IPS DF 4.7 (cell line): ENCODE measurements at regions not wholly inside any gene's neighbourhood (a gene's known extent, or its start where the extent isn't known, plus 50 kb on each side); places are given as distances from the start of the nearest gene placed in this dataset.

Experiments used
- DNase-seq: peaks from one replicate; pipeline ENCODE4 v3.0.0-alpha.2; 2013; ENCODE audit warnings: low spot score; ENCODE audit errors: extremely low read depth

- no peak for DNase-seq
Observed at GRCh38 chr4:124491361-124492145, 221.0 kb downstream of the ANKRD50 start.

DNA sequence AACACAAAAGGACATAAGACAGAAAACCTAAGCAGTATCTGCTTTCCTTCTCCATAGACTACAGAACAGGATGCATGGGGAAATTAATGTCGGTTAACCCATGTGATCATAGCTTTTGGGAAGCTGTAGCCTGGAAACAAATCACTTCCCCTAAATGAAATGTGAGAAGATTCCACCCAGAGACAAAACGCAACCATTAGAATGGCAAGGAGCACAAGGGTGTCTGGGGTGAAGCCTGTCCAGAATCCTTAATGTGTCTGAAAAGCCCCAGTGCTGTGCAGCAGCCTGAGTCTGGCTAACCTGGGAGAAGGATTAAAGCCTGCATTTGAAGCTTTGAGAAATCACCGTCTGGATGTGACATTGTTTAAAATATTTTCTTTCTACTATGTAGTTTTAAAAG, 213.3 kb downstream of the ANKRD50 start:
- DNase-seq: no peak

GRCh38 chr4:124501576-124501975, 211.0 kb downstream of the ANKRD50 start:
- DNase-seq: no peak

DNA sequence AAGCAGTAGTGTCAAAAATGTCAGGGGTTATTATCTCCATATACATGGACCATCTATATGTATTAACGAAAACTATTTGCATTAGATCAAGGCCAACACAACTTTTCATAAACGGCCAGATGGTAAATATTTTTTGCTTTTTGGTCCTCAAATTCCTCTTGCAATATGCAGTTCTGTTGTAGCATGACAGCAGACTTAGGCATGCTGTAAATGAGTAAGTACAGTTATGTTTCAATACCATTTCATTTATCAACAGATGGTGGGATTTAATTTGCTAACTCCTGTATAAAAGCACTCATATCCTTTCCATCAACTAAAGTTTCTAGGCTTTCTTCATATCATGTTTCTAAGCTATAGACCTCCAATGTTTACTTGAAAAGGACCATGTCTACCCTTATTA, 208.1 kb downstream of the ANKRD50 start:
- DNase-seq: no peak

DNA sequence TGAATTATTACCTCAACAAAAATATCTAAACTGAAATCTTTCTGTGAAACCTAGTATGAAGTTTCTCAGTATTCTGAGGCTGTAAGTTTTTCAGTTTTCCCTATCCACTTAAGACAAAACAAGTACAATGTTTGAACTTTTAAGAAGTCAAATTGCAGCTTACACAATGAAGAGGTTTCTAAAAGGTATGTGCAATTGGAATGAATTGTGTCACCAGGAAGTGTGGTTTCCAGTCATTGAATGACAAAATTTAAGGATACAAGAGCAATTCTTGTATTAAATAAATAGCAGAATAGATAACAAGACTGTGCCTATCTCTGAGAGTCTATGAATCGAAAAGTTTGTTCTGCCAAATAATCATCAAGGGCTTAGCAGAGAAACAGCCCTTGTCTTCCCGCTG, 207.3 kb downstream of the ANKRD50 start:
- no peak for DNase-seq

GRCh38 chr4:124509151-124509550, 203.4 kb downstream of the ANKRD50 start:
- no peak for DNase-seq

GRCh38 chr4:124514588-124514987, 197.9 kb downstream of the ANKRD50 start:
- no peak for DNase-seq

- peak; percentile 5 for DNase-seq
Observed at GRCh38 chr4:124515591-124515990, 196.9 kb downstream of the ANKRD50 start.

GRCh38 chr4:124519196-124519595, 193.3 kb downstream of the ANKRD50 start:
- no peak for DNase-seq

- DNase-seq: no peak
Observed at GRCh38 chr4:124523816-124524215, 188.7 kb downstream of the ANKRD50 start.

DNA sequence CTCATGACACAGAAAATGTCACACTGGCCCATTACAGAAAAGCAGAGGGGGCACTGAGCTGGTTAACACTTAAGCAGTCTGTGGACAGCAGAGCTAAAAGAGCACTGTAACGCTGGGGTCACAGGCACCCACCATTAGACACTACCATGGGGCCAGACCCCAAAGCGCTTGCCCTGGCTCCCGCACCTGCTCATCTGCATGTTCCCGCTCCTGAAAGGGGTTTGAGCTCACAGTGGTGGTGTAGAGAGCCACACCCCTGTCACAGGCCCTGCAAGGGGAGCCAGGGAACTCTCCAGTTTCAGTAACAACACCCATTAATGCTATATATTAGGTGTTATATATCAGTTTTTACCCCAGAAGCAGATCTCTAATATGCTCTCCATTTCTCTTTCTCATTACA, 187.0 kb downstream of the ANKRD50 start:
- DNase-seq: no peak

GRCh38 chr4:124526331-124526730, 186.2 kb downstream of the ANKRD50 start:
- no peak for DNase-seq

- no peak for DNase-seq
Observed at GRCh38 chr4:124526769-124527168, 185.8 kb downstream of the ANKRD50 start.

- DNase-seq: no peak
Observed at GRCh38 chr4:124527364-124527763, 185.2 kb downstream of the ANKRD50 start.

DNA sequence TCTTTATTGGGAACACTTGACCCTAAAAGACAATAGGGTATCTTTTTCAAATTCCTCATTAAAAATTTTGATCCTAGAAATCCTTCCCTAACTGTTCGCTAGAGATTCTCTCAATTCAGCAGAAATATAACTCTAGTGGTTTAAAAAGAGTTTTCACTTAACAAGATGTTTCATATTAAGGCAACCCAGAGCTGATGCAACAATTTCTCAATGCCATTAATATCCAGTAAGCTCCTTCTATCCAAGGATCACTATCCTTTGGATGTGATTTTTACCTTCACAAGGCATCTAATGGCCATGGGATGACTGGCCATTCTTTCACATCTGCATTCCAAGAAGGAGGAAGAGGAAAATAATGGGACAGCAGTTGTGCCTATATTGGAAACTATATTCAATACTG, 183.4 kb downstream of the ANKRD50 start:
- DNase-seq: no peak

DNA sequence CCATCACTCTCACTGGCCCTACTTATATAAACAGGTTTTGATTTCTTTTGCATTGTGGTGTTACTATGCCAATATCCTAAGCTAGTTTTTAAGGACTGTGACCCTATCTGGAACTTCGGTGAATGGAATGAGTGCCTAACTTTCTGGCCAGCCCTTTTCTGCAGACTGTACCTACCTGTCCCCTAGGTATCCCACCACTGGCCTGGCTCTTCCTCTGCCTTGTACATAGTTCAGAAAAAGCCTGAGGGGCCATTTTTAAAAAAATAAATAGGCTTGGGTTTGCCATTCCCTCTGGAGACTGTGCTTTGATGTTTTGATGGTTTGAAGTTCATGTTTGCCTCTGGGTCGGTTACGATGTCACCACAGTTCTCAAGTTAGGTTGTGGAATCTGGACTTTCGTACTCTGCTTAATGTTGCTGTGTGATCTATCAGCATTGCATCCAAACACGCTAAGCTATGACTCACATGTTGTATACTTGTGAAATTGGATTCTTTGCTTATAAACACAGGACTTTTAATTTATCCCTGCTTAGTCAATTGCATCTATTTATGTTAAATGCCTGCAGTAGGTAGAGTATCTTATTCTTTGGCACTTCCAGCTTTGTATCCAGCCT, 182.0 kb downstream of the ANKRD50 start:
- DNase-seq: no peak

DNA sequence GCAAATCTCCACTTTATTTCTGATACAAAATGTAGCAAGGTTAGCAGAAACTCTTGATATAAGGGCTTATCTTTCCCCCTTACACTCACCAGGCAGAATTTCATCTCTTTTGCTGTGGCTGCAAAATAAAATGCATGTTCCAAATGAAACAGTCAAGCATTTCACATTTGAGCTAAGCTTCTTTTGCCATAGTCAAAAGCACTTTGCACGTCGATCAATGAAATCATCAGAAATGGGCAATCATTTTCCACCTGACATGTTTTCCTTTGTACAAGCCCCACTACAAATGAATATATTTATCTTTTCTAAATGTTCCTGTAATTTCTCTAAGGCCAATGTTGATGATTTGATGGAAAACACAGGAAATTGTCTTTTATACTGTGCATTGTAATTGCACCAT, 178.4 kb downstream of the ANKRD50 start:
- DNase-seq: no peak

DNA sequence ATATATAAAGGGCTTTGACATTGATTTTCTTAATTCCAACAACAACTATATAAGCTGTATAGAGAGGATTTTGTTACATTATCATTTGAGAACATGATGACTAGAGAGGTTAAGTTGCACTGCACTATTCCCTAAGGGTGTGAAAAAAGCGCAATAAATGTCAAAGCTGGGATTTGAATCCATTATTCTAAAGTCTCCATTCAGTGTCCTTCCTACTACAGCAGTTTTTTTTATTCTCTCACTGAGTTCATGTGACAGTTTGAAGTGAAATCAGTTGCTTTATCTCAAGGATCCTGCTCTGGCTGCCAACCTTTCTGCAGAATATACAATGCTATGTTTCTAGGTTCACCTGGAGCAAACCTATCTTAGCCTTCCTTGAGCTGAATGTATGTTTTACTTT, 177.5 kb downstream of the ANKRD50 start:
- DNase-seq: no peak

DNA sequence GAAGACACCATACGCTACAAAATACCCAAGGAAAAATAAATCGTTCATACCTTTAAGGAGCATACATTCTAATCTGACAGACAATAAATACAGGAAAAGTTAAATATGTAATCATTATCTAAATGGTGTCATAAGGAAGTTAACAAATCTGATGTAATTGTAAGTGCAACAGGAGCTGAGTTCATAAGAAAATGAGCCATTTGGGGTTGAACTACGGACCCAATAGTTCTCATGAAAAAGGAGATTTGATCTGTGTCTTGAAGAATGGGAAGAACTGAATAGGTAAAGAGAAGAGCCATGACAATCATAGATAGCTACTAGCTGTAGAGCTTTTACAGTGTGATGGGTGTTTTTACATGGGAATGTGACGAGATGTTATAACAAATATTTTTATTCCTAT, 175.6 kb downstream of the ANKRD50 start:
- DNase-seq: no peak

- DNase-seq: no peak
Observed at GRCh38 chr4:124537971-124538370, 174.6 kb downstream of the ANKRD50 start.

DNA sequence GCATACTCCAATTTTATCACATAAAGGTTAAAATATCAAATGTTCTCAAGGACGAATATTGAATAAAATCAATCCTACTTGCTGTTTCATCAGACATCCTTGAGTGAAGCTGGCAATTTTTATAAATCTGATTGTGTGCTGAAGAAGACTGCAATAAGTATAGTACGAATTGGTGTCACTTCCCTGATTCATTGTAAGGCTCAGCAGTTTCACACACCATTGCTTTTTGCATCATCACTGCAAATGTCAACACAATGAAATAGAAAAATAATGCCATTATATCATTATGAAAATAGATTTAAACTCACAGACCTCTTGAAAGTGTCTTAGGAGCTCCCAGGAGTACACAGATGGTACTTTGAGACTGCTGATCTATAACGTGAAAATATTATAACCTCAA, 172.5 kb downstream of the ANKRD50 start:
- no peak for DNase-seq

GRCh38 chr4:124541652-124542420, 170.7 kb downstream of the ANKRD50 start:
- DNase-seq: no peak
